Karpas-422 (cell line): ENCODE measurements at regions not wholly inside any gene's neighbourhood (a gene's known extent, or its start where the extent isn't known, plus 50 kb on each side); places are given as distances from the start of the nearest gene placed in this dataset.

Experiments
- DNase-seq: peaks from one replicate; pipeline ENCODE4 v3.0.0-alpha.2; 2015
- H2AFZ ChIP-seq: fragments of 200-600 bp; sonication (generic); 2 replicates; pipeline ENCODE4 v1.6.1; 2014; ENCODE audit warnings: antibody characterized with exemption, low read length, mixed read lengths
- H3K27ac ChIP-seq: fragments of 200-600 bp; sonication (generic); 2 replicates; pipeline ENCODE4 v1.5.1; 2014; ENCODE audit warnings: mild to moderate bottlenecking, low read length, moderate library complexity
- H3K27me3 ChIP-seq: fragments of 200-600 bp; sonication (generic); 2 replicates; pipeline ENCODE4 v1.6.1; 2014; ENCODE audit warnings: low read length, mixed read lengths
- H3K36me3 ChIP-seq: fragments of 200-600 bp; sonication (generic); 2 replicates; pipeline ENCODE4 v1.6.1; 2014; ENCODE audit warnings: low read length, mixed read lengths; ENCODE audit not compliant: insufficient read depth
- H3K4me1 ChIP-seq: fragments of 200-600 bp; sonication (generic); 2 replicates; pipeline ENCODE4 v1.6.1; 2014; ENCODE audit warnings: mild to moderate bottlenecking, low read length, mixed read lengths
- H3K4me2 ChIP-seq: fragments of 200-600 bp; sonication (generic); 2 replicates; pipeline ENCODE4 v1.6.1; 2014; ENCODE audit warnings: low read length, low read depth, mild to moderate bottlenecking; ENCODE audit not compliant: poor library complexity, severe bottlenecking
- H3K4me3 ChIP-seq: fragments of 200-600 bp; sonication (generic); 2 replicates; pipeline ENCODE4 v1.5.1; 2014; ENCODE audit warnings: mild to moderate bottlenecking, antibody characterized with exemption, low read length, mixed read lengths
- H3K79me2 ChIP-seq: fragments of 200-600 bp; sonication (generic); 2 replicates; pipeline ENCODE4 v1.6.1; 2014; ENCODE audit warnings: mild to moderate bottlenecking, low read length, mixed read lengths
- H3K9ac ChIP-seq: fragments of 200-600 bp; sonication (generic); 2 replicates; pipeline ENCODE4 v1.6.0; 2014; ENCODE audit warnings: low read length
- H3K9me2 ChIP-seq: fragments of 200-600 bp; sonication (generic), shearing (Covaris generic); replicated peaks from 2 replicates; pipeline ENCODE4 v1.6.0; 2014; ENCODE audit warnings: mild to moderate bottlenecking, low read length, moderate library complexity; ENCODE audit not compliant: insufficient read depth
- H3K9me3 ChIP-seq: fragments of 300-700, 200-600 bp; sonication (generic); 2 replicates; pipeline ENCODE4 v1.6.1; 2014; ENCODE audit warnings: low read length, mixed read lengths
- H4K20me1 ChIP-seq: fragments of 200-600 bp; sonication (generic); 2 replicates; pipeline ENCODE4 v1.6.1; 2014; ENCODE audit warnings: mild to moderate bottlenecking, antibody characterized with exemption, low read length, low read depth; ENCODE audit not compliant: insufficient read depth

GRCh38 chr9:99399474-99399873 is 177.4 kb downstream of the SEC61B start:
- Histone ChIP-seq H3K36me3 (no peaks in the 10 kb centered on the region), H3K4me2 (no peak overlapping the region), H3K9me2 (no peaks in the 10 kb centered on the region), H3K9me3 (no peaks in the 10 kb centered on the region), H3K27ac (no peak overlapping the region), H4K20me1 (no peaks in the 10 kb centered on the region), H3K9ac (no peak overlapping the region), H3K4me3 (no peak overlapping the region), H3K4me1 (no peaks in the 10 kb centered on the region), H2AFZ (no peak overlapping the region), H3K27me3 (no peaks in the 10 kb centered on the region), H3K79me2 (no peaks in the 10 kb centered on the region)
- DNase-seq: no peak

GRCh38 chr9:99400184-99400731 is 178.2 kb downstream of the SEC61B start:
- no peak overlapping the region for H3K4me3 ChIP-seq
- no peaks in the 10 kb centered on the region for H3K9me2 ChIP-seq
- no peak overlapping the region for H2AFZ ChIP-seq
- no peak for DNase-seq
- no peak overlapping the region for H3K27ac ChIP-seq
- no peaks in the 10 kb centered on the region for H3K4me1 ChIP-seq
- H3K27me3 ChIP-seq: no peaks in the 10 kb centered on the region
- H3K9me3 ChIP-seq: no peaks in the 10 kb centered on the region
- H3K79me2 ChIP-seq: no peaks in the 10 kb centered on the region
- H3K4me2 ChIP-seq: no peak overlapping the region
- no peak overlapping the region for H3K9ac ChIP-seq
- H3K36me3 ChIP-seq: no peaks in the 10 kb centered on the region
- no peaks in the 10 kb centered on the region for H4K20me1 ChIP-seq

GRCh38 chr9:99401680-99402504 is 179.8 kb downstream of the SEC61B start:
- Histone ChIP-seq H3K27me3 (no peaks in the 10 kb centered on the region), H3K9ac (no peak overlapping the region), H3K4me1 (no peaks in the 10 kb centered on the region), H3K4me3 (no peak overlapping the region), H3K27ac (no peak overlapping the region), H3K4me2 (no peak overlapping the region), H2AFZ (no peak overlapping the region), H3K36me3 (no peaks in the 10 kb centered on the region), H3K9me2 (no peaks in the 10 kb centered on the region), H3K9me3 (no peaks in the 10 kb centered on the region), H4K20me1 (no peaks in the 10 kb centered on the region), H3K79me2 (no peaks in the 10 kb centered on the region)
- no peak for DNase-seq

DNA sequence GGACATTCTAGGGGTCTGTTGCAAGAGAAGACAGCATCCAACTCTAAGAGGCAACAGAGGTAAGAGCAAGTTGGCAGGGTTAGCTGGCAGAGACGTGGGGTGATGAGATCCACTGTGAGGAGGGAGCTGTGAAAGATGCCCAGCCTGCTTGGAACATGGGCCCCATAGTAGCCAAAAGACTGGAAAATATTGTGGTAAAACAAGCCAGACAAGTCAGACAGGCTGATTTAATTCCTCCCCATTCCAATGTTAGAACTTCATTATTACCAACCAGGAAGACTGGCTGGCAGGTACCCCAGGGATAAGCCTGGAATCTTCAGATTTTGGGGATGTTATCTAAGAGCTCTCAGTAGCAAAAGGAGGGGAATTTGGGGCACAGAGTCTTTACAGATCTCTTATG is 181.3 kb downstream of the SEC61B start:
- Histone ChIP-seq H2AFZ (no peak overlapping the region), H3K4me2 (no peak overlapping the region), H3K79me2 (no peaks in the 10 kb centered on the region), H3K36me3 (no peaks in the 10 kb centered on the region), H3K9ac (no peak overlapping the region), H3K27ac (no peak overlapping the region), H3K9me3 (no peaks in the 10 kb centered on the region), H4K20me1 (no peaks in the 10 kb centered on the region), H3K9me2 (no peaks in the 10 kb centered on the region), H3K4me3 (no peak overlapping the region), H3K4me1 (no peaks in the 10 kb centered on the region), H3K27me3 (no peaks in the 10 kb centered on the region)
- DNase-seq: no peak

DNA sequence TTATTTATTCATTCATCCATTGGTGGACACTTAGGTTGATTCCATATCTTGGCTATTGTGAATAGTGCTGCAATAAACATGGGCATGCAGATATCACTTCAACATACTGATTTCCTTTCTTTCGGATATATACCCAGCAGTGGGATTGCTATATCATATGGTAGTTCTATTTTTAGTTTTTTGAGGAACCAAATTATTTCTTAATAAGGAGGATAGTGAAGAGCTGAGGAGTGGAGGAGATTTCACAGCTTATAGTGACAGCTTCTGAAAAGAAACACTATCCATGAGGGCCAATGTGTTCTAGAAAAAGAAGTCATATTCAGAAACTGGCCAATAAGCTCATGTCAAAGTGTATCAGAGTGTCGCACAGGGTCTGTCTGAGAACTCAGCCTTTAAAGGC is 183.3 kb downstream of the SEC61B start:
- no peak overlapping the region for H3K27ac ChIP-seq
- no peaks in the 10 kb centered on the region for H4K20me1 ChIP-seq
- no peaks in the 10 kb centered on the region for H3K27me3 ChIP-seq
- no peaks in the 10 kb centered on the region for H3K79me2 ChIP-seq
- no peaks in the 10 kb centered on the region for H3K4me1 ChIP-seq
- H3K4me2 ChIP-seq: no peak overlapping the region
- no peaks in the 10 kb centered on the region for H3K36me3 ChIP-seq
- no peaks in the 10 kb centered on the region for H3K9me3 ChIP-seq
- H3K9ac ChIP-seq: no peak overlapping the region
- H3K9me2 ChIP-seq: no peaks in the 10 kb centered on the region
- H2AFZ ChIP-seq: no peak overlapping the region
- DNase-seq: no peak
- no peak overlapping the region for H3K4me3 ChIP-seq

DNA sequence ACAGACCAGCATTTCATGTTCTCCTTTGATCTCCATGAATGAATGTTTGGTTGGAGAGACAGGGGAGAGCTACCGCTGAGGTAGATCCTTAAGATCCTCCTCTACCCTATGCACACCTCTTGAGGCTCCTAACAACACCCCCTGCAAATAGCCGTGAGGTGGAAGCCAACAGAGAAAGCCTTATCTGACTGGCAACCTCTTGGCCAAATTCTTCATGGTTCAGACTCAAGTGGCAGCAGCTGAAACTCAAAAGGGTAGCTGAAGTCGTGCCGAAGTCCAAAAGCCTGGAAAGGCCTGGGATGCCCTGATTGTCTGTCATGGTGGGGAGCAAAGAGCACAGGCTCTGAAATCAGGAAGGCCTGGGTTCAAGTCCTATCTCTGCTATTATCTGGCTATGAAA is 184.9 kb downstream of the SEC61B start:
- H4K20me1 ChIP-seq: no peaks in the 10 kb centered on the region
- no peaks in the 10 kb centered on the region for H3K79me2 ChIP-seq
- H3K4me3 ChIP-seq: no peak overlapping the region
- H3K36me3 ChIP-seq: no peaks in the 10 kb centered on the region
- H3K9ac ChIP-seq: no peak overlapping the region
- H2AFZ ChIP-seq: no peak overlapping the region
- DNase-seq: no peak
- H3K9me3 ChIP-seq: no peaks in the 10 kb centered on the region
- H3K27ac ChIP-seq: no peak overlapping the region
- no peaks in the 10 kb centered on the region for H3K27me3 ChIP-seq
- H3K4me2 ChIP-seq: no peak overlapping the region
- H3K4me1 ChIP-seq: no peaks in the 10 kb centered on the region
- H3K9me2 ChIP-seq: no peaks in the 10 kb centered on the region

DNA sequence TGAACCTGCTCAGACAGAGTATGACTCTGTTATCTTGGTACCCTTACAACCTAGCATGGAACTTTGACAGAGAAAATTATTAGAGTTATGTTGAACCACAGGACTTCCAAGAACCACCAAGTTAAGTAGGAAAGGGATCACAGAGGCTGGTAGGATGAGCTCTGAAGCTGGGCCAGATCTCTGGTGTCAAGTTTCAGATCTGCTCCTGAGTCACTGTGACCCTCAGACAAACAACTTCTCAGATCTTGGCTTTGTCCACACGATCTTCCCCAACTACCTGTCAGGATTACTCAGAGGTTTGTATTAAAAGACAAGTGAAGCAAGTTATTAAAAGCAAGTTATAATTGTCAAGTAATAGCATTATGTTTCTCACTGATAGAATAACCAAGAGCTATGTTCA is 189.0 kb downstream of the SEC61B start:
- Histone ChIP-seq H3K4me2 (no peak overlapping the region), H3K27me3 (no peaks in the 10 kb centered on the region), H3K9me2 (no peaks in the 10 kb centered on the region), H3K4me1 (no peaks in the 10 kb centered on the region), H3K79me2 (no peaks in the 10 kb centered on the region), H4K20me1 (no peaks in the 10 kb centered on the region), H3K36me3 (no peaks in the 10 kb centered on the region), H3K9ac (no peak overlapping the region), H3K4me3 (no peak overlapping the region), H2AFZ (no peak overlapping the region), H3K9me3 (no peaks in the 10 kb centered on the region), H3K27ac (no peak overlapping the region)
- no peak for DNase-seq

GRCh38 chr9:99411479-99412115 is 189.5 kb downstream of the SEC61B start:
- Histone ChIP-seq H3K27me3 (no peaks in the 10 kb centered on the region), H3K79me2 (no peaks in the 10 kb centered on the region), H3K9me2 (no peaks in the 10 kb centered on the region), H2AFZ (no peak overlapping the region), H3K4me1 (no peaks in the 10 kb centered on the region), H3K27ac (no peak overlapping the region), H3K9me3 (no peaks in the 10 kb centered on the region), H4K20me1 (no peaks in the 10 kb centered on the region), H3K4me2 (no peak overlapping the region), H3K9ac (no peak overlapping the region), H3K36me3 (no peaks in the 10 kb centered on the region), H3K4me3 (no peak overlapping the region)
- DNase-seq: no peak
